HG02759 (cell line): ENCODE measurements at regions not wholly inside any gene's neighbourhood (a gene's known extent, or its start where the extent isn't known, plus 50 kb on each side); places are given as distances from the start of the nearest gene placed in this dataset.
"Not testable (repeated sequence)": the region's sequence is repeated elsewhere in the genome, so short reads cannot be mapped to it uniquely, and the experiment has no call there.

Experiments used
- ATAC-seq: cut with Tn5 transposase; IDR thresholded peaks from one replicate; pipeline ENCODE4 v1.9.1; 2021; ENCODE audit warnings: mild to moderate bottlenecking, moderate library complexity; ENCODE audit not compliant: unreplicated experiment

DNA sequence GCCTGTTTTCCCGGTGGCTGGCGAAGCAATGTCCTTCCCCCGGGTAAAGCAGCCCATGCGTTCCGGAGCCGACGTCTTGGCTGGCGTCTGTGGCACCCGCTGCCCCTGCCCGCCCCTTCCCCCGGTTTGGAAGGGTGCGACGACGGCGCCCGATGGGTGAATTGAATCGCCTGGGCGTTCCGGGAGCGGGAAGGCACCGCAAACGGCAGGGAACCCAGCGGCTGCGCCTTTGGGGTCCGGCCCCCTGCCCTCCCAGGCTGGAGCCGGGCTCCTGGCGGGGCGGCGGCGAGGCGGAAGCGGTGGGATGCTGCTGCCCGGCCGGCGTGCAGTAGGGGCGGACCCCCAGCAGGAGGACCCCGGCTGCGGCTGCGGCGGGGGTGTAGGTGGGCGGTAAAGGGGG is 123.6 kb upstream of the RHOU start:
- not testable (repeated sequence) for ATAC-seq

DNA sequence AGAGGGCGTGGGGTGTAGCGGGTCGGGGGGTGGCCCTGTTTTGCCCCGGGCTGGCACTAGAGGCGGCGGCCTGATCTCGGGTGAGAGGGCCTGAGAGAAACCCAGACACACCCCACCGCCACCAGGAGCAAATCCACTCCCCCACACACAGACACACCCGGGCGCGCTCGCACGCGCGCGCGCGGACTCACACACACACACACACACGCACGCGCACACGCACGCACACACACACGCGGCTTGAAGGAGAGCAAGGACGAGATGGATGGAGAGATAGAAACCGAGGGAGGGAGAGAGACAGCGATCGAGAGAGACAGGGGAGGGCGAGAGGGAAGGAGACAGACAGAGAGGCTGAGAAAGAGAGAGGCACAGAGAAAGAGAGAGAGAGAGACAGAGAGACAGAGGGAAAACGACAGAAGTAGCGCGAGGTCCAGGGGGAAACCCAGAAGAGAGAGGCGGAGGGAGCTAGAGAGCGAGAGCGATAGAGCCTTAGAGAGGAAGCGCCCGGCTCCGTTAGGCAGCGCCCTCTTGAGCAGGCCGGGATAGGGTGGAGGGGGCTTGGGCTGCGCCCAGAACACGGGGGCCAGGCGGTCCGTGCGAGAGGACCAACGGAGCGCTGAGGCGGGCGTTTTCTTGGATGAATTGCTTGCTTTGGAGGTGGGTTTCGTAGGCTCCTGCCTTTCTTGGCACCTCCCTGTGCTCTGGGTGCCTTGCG is 113.1 kb upstream of the RHOU start:
- not testable (repeated sequence) for ATAC-seq

DNA sequence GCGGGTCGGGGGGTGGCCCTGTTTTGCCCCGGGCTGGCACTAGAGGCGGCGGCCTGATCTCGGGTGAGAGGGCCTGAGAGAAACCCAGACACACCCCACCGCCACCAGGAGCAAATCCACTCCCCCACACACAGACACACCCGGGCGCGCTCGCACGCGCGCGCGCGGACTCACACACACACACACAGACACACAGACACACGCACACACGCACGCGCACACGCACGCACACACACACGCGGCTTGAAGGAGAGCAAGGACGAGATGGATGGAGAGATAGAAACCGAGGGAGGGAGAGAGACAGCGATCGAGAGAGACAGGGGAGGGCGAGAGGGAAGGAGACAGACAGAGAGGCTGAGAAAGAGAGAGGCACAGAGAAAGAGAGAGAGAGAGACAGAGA is 108.8 kb upstream of the RHOU start:
- not testable (repeated sequence) for ATAC-seq

DNA sequence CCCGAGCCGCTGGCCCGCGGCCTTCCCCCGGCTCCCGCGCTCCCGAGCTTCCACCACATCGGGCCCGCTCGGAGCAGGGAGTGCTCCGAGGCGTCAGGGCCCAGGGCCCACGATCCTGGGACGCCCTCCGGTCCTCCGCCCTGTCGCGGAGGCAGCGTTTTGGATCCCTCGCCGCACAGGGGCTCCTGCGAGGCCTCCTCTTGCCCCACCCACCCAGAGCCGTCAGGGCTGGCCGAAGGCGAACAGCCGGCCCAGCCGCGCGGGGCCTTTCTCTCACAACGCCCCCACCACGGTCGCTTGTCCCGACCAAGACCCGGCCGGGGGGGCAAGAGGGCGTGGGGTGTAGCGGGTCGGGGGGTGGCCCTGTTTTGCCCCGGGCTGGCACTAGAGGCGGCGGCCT is 102.4 kb upstream of the RHOU start:
- not testable (repeated sequence) for ATAC-seq

DNA sequence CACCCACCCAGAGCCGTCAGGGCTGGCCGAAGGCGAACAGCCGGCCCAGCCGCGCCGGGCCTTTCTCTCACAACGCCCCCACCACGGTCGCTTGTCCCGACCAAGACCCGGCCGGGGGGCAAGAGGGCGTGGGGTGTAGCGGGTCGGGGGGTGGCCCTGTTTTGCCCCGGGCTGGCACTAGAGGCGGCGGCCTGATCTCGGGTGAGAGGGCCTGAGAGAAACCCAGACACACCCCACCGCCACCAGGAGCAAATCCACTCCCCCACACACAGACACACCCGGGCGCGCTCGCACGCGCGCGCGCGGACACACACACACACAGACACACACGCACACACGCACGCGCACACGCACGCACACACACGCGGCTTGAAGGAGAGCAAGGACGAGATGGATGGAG is 100.0 kb upstream of the RHOU start:
- not testable (repeated sequence) for ATAC-seq

DNA sequence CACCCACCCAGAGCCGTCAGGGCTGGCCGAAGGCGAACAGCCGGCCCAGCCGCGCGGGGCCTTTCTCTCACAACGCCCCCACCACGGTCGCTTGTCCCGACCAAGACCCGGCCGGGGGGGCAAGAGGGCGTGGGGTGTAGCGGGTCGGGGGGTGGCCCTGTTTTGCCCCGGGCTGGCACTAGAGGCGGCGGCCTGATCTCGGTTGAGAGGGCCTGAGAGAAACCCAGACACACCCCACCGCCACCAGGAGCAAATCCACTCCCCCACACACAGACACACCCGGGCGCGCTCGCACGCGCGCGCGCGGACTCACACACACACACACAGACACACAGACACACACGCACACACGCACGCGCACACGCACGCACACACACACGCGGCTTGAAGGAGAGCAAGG is 97.8 kb upstream of the RHOU start:
- ATAC-seq: not testable (repeated sequence)

DNA sequence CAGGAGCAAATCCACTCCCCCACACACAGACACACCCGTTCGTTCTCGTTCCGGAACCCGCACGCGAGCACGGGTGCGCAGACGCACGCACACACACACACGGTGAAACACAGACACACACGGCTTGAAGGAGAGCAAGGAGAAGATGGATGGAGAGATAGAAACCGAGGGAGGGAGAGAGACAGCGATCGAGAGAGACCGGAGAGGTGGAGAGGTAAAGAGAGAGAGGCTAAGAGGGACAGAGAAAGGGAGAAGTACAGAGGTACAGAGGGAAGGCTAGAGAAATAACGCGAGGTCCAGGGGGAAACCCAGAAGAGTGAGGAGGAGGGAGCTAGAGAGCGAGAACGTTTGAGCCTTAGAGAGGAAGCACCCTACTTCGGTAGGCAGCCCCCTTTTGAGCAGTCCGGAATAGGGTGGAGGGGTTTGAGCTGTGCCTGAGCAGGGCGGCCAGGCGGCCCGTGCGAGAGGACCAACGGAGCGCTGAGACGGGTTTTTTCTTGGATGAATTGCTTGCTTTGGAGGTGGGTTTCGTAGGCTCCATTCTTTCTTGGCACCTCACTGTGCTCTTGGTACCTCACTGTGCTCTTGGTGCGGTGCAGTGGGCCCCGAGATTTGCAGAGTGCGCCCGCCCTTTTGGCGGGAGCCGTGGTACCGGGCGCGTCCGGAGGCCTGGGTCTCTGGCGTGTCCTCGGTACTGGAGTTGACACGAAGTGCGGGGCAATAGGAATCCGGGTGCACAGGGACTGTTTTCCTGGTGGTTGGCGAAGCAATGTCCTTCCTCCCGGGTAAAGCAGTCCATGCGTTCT is 88.4 kb upstream of the RHOU start:
- peak; percentile 39 for ATAC-seq

DNA sequence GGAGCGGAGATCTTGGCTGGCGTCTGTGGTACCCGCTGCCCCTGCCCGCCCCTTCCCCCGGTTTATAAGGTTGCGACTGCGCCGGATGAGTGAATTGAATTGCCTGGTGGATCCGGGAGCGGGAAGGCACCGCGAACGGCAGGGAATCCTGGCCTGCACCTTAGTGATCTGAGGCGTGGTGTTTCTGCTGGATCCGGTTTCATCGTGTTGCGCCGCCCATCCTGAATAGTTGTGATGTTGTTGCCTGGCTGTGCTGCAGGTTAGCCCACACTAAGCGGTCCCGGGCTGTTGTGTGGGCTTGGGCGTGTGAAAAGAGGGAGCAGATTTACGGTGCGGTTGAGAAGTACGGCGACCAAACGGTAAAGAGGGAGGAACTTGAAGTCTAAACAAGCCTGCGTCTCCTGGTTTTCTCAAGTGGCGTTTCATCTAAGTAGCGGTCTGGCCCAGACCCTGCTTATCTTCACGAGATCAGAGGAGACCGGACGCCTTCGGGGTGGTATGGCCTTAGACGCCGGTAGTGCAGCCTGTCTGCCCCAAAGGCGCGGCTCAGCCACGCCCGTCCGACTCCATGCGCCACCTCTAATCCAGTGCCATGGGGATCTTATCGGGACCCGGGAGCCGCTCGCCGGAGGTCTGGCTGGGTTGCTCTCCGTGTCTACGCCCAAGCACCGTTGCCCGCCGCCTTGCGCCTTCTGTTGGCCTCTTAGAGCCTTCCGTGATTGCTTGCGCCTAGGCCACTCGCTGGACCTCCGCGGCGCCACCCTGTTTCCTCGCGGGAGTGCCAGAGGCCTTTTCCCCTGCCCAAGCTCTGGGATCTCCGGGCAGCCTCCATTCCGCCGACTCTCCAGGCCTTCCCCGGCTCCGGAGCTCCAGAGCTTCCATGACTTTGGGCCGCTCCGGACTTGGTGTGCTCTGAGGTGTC is 87.5 kb upstream of the RHOU start:
- ATAC-seq: no peak

DNA sequence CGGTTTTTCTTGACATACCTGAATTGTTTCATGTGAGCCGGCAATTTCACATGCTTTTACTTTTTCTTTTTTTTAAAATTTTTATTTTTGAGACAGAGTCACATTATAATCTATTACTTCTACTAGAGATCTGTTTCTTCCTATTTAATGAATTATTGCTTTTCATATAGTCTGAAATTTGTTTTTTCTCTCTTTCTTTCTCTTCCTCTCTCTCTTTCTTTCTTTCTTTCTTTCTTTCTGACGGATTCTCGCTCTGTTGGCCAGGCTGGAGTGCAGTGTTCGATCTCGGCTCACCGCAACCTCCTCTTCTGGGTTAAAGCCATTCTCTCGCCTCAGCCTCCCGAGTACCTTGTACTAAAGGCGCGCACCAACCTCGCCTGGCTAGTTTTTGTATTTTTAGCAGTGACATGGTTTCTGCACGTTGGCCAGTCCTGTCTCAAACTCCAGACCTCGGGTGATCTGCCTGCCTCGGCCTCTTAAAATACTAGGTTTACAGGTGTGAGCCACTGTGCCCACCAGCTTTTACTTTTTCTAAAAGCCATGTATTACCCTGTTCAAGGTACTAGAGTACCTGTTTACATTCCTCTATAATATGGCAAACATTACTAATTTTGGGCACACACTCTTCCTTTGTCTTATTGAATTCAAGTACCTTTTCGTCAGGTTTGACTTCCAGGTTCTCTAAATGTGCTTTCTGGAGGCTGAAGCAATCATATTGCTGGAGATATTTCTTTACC is 86.5 kb upstream of the RHOU start:
- ATAC-seq: no peak

DNA sequence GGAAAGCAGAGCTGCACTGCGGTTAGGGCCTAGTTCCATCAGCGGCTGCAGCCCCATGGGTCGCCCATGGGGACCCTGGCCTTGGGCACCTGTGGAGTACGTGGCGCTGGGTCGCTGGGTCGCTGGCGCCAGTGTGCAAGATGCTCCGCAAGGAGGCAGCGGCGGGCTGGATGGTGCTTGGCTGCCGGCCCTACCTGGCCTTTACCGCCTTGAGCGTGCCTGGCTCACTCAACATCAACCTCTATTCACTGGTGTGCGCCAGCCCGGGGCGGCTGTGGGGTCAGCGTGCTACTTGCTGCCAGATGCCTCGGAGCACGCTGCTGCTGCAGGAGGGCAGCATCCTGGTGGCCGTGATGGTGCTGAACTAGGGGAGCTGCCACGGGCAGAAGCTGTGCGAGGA is 85.1 kb upstream of the RHOU start:
- ATAC-seq: no peak

DNA sequence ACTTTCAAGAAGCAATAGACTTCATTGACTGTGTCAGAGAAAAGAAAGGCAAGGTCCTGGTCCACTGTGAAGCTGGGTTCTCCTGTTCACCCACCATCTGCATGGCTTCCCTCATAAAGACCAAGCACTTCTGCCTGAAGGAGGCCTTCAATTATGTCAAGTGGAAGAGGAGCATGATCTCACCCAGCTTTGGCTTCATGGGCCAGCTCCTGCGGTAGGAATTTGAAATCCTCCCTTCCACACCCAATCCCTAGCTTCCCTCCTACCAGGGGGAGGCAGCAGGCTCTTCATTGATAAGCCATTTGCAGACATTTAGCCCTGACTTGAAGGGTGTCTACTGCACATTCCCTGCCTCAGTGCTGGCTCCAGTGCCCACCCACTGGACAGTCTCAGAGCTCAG is 84.3 kb upstream of the RHOU start:
- ATAC-seq: no peak

DNA sequence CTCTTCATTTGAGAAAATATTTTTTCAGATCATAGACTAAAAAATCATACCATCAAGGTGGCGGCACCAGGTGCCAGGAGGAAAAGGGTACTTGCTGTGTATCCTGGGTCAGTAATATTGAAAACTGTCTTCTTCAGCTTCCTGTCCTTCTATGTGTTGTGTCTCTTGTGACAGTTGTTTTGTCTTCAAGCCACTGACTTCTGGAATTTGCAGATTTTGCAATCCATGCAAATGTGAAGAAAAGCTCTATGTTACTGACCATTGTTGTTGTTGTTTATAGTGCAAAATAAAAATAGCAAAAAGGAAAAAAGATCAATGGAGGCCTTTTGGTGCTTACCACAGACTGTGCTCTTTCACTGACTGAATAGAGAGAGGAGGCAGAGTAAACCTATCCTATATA is 83.2 kb upstream of the RHOU start:
- ATAC-seq: no peak

DNA sequence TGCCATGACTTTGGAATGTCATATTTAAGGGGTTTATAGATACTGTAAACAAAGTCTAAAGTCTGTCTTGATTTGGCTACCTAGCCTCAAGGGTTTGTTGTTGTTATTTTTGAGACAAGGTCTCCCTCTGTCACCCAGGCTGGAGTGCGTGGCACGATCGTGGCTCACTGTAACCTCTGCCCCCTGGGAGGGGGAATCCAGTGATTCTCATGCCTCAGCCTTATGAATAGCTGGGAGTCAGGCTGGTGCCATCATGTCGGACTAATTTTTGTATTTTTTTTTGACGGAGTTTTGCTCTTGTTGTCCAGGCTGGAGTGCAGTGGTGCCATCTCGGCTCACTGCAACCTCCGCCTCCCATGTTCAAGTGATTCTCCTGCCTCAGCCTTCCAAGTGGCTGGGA is 82.2 kb upstream of the RHOU start:
- not testable (repeated sequence) for ATAC-seq

DNA sequence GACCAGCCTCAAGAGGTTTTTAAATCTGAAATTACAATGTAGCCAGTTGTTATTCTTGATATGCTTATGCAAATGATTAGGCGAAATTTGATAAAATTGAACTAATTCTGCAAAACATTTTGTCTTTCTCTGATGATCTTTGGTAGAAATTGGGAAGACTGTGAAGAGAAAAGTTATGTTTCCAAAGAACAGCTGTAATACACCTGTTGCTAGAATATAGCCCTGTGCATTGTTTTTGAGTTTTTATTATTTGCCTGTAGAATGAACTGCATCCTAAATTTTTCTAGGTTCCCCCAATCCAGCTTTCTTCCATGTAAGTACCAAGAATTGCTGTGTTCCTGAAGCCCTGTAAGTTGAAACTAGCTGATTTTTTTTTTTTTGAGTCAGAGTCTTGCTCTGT is 81.5 kb upstream of the RHOU start:
- ATAC-seq: no peak

DNA sequence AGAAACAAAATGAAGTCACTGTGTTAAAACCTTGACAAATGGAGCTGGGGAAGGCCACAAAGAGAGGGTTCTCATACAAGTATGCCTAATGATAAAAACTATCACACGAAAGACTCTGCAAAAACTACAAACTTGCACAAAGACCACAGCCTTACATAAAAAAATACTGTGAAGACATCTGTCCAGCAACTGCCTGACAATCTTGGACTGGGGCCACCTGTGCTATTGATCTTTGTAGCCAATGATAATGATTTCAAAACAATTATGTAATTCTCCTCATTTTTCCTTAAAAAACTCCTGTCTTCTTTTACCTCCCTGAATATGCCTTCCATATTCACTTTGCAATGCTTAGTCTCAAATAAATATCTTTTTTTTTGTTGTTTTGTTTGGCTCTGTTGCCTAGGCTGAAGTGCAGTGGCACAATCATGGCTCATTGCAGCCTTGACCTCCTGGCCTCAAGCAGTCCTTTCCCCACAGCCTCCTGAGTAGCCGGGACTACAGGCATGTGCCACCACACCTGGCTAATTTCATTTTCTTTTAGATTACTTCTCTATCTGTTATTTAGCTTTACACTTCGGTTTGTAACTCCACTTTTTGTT is 79.4 kb upstream of the RHOU start:
- ATAC-seq: no peak

DNA sequence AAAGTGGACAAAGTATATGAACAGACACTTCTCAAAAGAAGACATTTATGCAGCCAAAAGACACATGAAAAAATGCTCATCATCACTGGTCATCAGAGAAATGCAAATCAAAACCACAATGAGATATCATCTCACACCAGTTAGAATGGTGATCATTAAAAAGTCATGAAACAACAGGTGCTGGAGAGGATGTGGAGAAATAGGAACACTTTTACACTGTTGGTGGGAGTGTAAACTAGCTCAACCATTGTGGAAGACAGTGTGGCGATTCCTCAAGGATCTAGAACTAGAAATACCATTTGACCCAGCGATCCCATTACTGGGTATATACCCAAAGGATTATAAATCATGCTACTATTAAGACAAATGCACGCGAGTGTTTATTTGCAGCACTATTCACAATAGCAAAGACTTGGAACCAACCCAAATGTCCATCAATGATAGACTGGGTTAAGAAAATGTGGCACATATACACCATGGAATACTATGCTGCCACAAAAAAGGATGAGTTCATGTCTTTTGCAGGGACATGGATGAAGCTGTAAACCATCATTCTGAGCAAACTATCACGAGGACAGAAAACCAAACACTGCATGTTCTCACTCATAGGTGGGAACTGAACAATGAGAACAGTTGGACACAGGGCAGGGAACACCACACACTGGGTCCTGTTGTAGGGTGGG is 73.1 kb upstream of the RHOU start:
- ATAC-seq: not testable (repeated sequence)

DNA sequence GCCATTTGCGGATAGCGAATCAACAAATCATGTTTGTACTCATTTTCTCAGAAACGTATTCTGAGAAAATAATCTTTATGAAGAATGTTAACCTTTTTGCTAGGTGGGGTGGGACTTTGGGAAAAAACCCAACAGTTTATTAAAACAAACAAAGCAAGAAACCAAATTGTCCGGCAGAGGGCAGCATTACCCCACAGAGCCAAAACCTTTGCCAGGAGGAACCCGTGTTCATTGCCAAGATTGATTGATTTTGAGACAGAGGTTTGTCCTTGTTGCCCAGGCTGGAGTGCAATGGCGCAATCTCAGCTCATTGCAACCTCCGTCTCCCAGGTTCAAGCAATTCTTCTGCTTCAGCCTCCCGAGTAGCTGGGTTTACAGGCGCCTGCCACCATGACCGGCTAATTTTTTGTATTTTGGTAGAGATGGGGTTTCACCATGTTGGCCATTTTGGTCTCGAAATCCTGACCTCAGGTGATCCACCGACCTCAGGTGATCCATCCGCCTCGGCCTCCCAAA is 70.8 kb upstream of the RHOU start:
- ATAC-seq: no peak

DNA sequence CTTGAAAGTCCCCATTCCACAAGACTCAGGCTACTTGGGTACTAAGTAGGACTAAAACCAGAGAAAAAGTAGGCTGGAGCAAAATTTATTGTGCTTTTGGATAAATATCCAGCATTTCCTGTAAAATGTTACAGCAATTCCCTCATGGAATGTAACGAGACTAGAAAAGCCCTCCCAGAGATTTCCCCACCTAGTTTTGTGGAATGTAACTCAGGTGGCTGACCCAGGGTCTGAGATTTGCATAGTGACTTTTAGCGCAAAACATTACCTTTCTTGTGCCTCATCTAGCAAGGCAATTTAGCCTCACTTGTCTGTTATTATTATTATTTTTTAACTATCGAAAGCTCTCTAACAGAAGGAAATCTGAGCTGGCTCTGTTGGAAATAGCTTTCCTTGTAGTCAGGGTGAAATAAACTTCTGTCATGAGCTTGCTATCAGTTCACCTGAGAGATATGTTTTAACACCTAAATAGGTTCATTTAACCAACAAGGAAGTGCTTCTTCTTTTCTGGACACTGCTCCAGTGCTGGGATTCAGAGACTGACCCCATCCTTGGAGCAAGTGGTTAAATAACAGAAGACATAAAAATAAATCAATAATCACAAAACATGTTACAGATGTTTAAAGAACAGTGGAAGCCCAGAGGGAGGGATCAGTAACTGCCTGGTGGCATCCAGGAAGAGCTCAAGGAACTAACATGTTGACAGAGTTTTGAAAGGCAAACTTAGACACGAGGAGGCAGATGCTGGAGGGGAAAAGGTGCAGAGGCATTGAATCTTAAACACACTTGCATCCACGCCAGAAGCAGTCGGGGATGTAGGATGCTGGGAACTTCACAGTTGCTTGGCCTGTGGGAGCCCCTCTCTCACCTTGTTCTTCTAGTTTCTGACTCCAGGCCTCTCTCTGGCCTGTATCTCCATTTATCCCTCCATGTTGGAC is 68.3 kb upstream of the RHOU start:
- ATAC-seq: no peak
